GM23338 (cell line): ENCODE measurements at regions not wholly inside any gene's neighbourhood (a gene's known extent, or its start where the extent isn't known, plus 50 kb on each side); places are given as distances from the start of the nearest gene placed in this dataset.
"Not testable (repeated sequence)": the region's sequence is repeated elsewhere in the genome, so short reads cannot be mapped to it uniquely, and the experiment has no call there.

Source experiments
- ATAC-seq: fragments of 200-7000 bp; cut with Tn5 transposase; 3 replicates; pipeline ENCODE4 v1.9.1; 2020
- DNase-seq: peaks from one replicate; pipeline ENCODE4 v3.0.0-alpha.2; 2015; ENCODE audit warnings: low spot score
- H2AFZ ChIP-seq: fragments of 200-600 bp; sonication (generic); 2 replicates; pipeline ENCODE4 v1.8.0; 2016; ENCODE audit warnings: antibody characterized with exemption, mild to moderate bottlenecking, moderate library complexity
- H3F3A ChIP-seq: fragments of 200-600 bp; sonication (generic); replicated peaks from 2 replicates; pipeline ENCODE4 v1.8.0; 2017; ENCODE audit warnings: antibody characterized with exemption, mixed run types, low read depth
- H3K27ac ChIP-seq: fragments of 200-600 bp; sonication (generic); 2 replicates; pipeline ENCODE4 v1.6.1; 2016; ENCODE audit warnings: low read depth
- H3K27me3 ChIP-seq: fragments of 200-600 bp; sonication (generic); 2 replicates; pipeline ENCODE4 v1.8.0; 2016; ENCODE audit warnings: mild to moderate bottlenecking, mixed run types, moderate library complexity; ENCODE audit not compliant: insufficient read depth
- H3K36me3 ChIP-seq: fragments of 200-600 bp; sonication (generic); 2 replicates; pipeline ENCODE4 v1.8.0; 2016; ENCODE audit warnings: mild to moderate bottlenecking; ENCODE audit not compliant: insufficient read depth
- H3K4me1 ChIP-seq: fragments of 200-600 bp; sonication (generic); 2 replicates; pipeline ENCODE4 v1.8.0; 2016; ENCODE audit warnings: mild to moderate bottlenecking, moderate library complexity; ENCODE audit not compliant: insufficient read depth
- H3K4me2 ChIP-seq: fragments of 200-600 bp; sonication (generic); 2 replicates; pipeline ENCODE4 v1.7.1; 2017; ENCODE audit warnings: mixed run types
- H3K4me3 ChIP-seq: fragments of 200-600 bp; sonication (generic); 2 replicates; pipeline ENCODE4 v1.6.1; 2016; ENCODE audit warnings: mixed run types
- H3K79me2 ChIP-seq: fragments of 200-600 bp; sonication (generic); replicated peaks from 2 replicates; pipeline ENCODE4 v1.8.0; 2017; ENCODE audit warnings: mild to moderate bottlenecking; ENCODE audit not compliant: insufficient read depth
- H3K9me2 ChIP-seq: fragments of 200-600 bp; sonication (generic); 2 replicates; pipeline ENCODE4 v1.8.0; 2017; ENCODE audit not compliant: insufficient read depth
- H4K20me1 ChIP-seq: fragments of 200-600 bp; sonication (generic); replicated peaks from 2 replicates; pipeline ENCODE4 v1.8.0; 2017; ENCODE audit warnings: mild to moderate bottlenecking; ENCODE audit not compliant: insufficient read depth
- H3K27ac Mint-ChIP-seq: 2 replicates; pipeline ENCODE4 v1.8.0; 2020; ENCODE audit warnings: inconsistent platforms, mild to moderate bottlenecking, moderate library complexity, mixed read lengths
- H3K27me3 Mint-ChIP-seq: 3 replicates; pipeline ENCODE4 v1.8.0; 2022; ENCODE audit warnings: low read depth, mild to moderate bottlenecking, moderate library complexity, mixed read lengths, inconsistent platforms; ENCODE audit not compliant: insufficient read depth, poor library complexity
- H3K36me3 Mint-ChIP-seq: 3 replicates; pipeline ENCODE4 v1.8.0; 2021; ENCODE audit warnings: low read depth, mild to moderate bottlenecking, inconsistent platforms, moderate library complexity, mixed read lengths
- H3K4me1 Mint-ChIP-seq: 3 replicates; pipeline ENCODE4 v1.8.0; 2020; ENCODE audit warnings: mild to moderate bottlenecking, inconsistent platforms, mixed read lengths
- H3K4me3 Mint-ChIP-seq: 3 replicates; pipeline ENCODE4 v1.8.0; 2021; ENCODE audit warnings: moderate library complexity, mild to moderate bottlenecking, inconsistent platforms, mixed read lengths
- H3K9me3 Mint-ChIP-seq: 3 replicates; pipeline ENCODE4 v1.8.0; 2020; ENCODE audit warnings: moderate library complexity, mild to moderate bottlenecking, inconsistent platforms, mixed read lengths
- ETS1 ChIP-seq: IDR thresholded peaks from 2 replicates; pipeline ENCODE4 v1.6.1; 2016; ENCODE audit warnings: antibody characterized with exemption
- EZH2 ChIP-seq: fragments of 200-600 bp; sonication (generic); IDR thresholded peaks from one replicate; pipeline ENCODE4 v1.8.0; 2017; ENCODE audit warnings: antibody characterized with exemption, mild to moderate bottlenecking, low read depth; ENCODE audit not compliant: unreplicated experiment
- JUNB ChIP-seq: IDR thresholded peaks from one replicate; pipeline ENCODE4 v1.6.1; 2016; ENCODE audit warnings: antibody characterized with exemption; ENCODE audit not compliant: unreplicated experiment
- POLR2AphosphoS5 ChIP-seq: IDR thresholded peaks from 2 replicates; pipeline ENCODE4 v1.6.1; 2016; ENCODE audit warnings: antibody characterized with exemption, low read depth
- STAT1 ChIP-seq: IDR thresholded peaks from one replicate; pipeline ENCODE4 v1.6.1; 2016; ENCODE audit warnings: antibody characterized with exemption; ENCODE audit not compliant: unreplicated experiment
- ZNF114 ChIP-seq: fragments of 250-450 bp; sonication (Bioruptor Pico); IDR thresholded peaks from 2 replicates; pipeline ENCODE4 v1.5.0; 2020; ENCODE audit warnings: mild to moderate bottlenecking, moderate library complexity
- ZNF462 ChIP-seq: fragments of 250-450 bp; sonication (Bioruptor Pico); IDR thresholded peaks from 2 replicates; pipeline ENCODE4 v1.5.0; 2020; ENCODE audit warnings: mild to moderate bottlenecking, moderate library complexity

GRCh38 chr12:131627151-131628022, 83.5 kb upstream of the SFSWAP start:
- not testable (repeated sequence) for H3K79me2 ChIP-seq, H3K27ac Mint-ChIP-seq, H4K20me1 ChIP-seq, H3K27me3 Mint-ChIP-seq, H3K36me3 Mint-ChIP-seq, H3K27ac ChIP-seq, H3K27me3 ChIP-seq, H3K9me2 ChIP-seq, H3K4me3 Mint-ChIP-seq, H3K4me3 ChIP-seq, ATAC-seq, H3K36me3 ChIP-seq, DNase-seq, H3K4me2 ChIP-seq, H2AFZ ChIP-seq, H3K4me1 ChIP-seq, H3K9me3 Mint-ChIP-seq, H3F3A ChIP-seq
- peaks cover 23% of the 10 kb centered on the region for H3K4me1 Mint-ChIP-seq

- H3K79me2 ChIP-seq, result no peaks in the 10 kb centered on the region
- no peaks in the 10 kb centered on the region for H3K27me3 ChIP-seq
- H3K9me3 Mint-ChIP-seq, result peaks cover 3% of the 10 kb centered on the region; the same call in 1 of the 3 replicates
- H3K27ac Mint-ChIP-seq, result no peak overlapping the region
- H3K4me3 Mint-ChIP-seq, result no peak overlapping the region
- no peaks in the 10 kb centered on the region for H3K27me3 Mint-ChIP-seq
- no peaks in the 10 kb centered on the region for H4K20me1 ChIP-seq
- no peak overlapping the region for H3K4me3 ChIP-seq
- no peaks in the 10 kb centered on the region for H3K9me2 ChIP-seq
- H3K36me3 Mint-ChIP-seq, result no peaks in the 10 kb centered on the region
- TF ChIP-seq ZNF114 (CRISPR knock-in tag) (no peak), STAT1 (no peak), POLR2AphosphoS5 (no peak), EZH2 (no peak), ETS1 (no peak), ZNF462 (CRISPR knock-in tag) (no peak), JUNB (no peak)
- H3K4me1 Mint-ChIP-seq, result peaks cover 31% of the 10 kb centered on the region
- no peaks in the 10 kb centered on the region for H3K36me3 ChIP-seq
- no peak overlapping the region for H3K27ac ChIP-seq
- no peak overlapping the region for H3K4me2 ChIP-seq
- DNase-seq (no peak), ATAC-seq (no peak)
- peaks cover 9% of the 10 kb centered on the region; the same call in 1 of the 2 replicates for H3K4me1 ChIP-seq
- no peak overlapping the region; the same call in 1 of the 2 replicates for H2AFZ ChIP-seq
- 0 out of 2 replicates have a peak, but pooled peaks cover 2% of the 10 kb centered on the region for H3F3A ChIP-seq
Measured at GRCh38 chr12:131628023-131628740, 82.7 kb upstream of the SFSWAP start.
